Activated CD4-positive, alpha-beta T cell treated with anti-CD3 and anti-CD28 coated beads, Interleukin-2, amount 50 U/mL, for 24 hours (primary cell): ENCODE measurements at regions not wholly inside any gene's neighbourhood (a gene's known extent, or its start where the extent isn't known, plus 50 kb on each side); places are given as distances from the start of the nearest gene placed in this dataset.

Experiments used
- DNase-seq, 2 donors: peaks; one replicate each; pipeline ENCODE4 v3.0.0-alpha.2; 2020; ENCODE audit warnings: low read depth in 1 of 2, low spot score in 1 of 2

DNA sequence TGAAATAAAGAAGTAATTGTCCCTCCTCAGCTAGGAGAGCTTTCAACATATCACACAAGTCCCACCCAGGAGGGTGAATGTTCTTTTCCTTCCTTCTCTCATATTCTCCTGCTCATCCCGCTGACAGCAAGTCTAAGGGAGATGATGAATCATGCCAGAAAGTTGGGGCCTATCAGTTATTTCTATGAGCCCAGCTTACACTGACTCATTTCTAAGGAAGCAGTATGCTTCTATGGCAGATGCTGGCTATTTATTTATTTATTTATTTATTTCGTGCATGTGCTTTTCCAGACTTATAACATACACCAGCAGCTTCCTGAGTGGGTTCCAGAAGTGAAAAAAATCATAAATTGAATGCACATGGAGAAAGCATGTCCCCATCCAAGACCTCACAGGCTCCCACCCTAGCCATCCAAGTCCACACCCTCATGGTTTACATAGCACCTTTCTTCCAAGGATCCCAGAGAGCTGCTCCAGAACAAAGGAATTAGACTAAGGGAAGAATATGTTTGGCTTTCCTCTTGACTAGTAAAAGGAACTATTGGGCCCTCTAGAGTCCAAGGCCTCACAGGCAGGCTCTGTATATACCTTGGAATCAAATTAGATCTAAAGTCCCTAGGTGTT, 1074.2 kb upstream of the ZEB2 start:
- DNase-seq = no peak

DNA sequence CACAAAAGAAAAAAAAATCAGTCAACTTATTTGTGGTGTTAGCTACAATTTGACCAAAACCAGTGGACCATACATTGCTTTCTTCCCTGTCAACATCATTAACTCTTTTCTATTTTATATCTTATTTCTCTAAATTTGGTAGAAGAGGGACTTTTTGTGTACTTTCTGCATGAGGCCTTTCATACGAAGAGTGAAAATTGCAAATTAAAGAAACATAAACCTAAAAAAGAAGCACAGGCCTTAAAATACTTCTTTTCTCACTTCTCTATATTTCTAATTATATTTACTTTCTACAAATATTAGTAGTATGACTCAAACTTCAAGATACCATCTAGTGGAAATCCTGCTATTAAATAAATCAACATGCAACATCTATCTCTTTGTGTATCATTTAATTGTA, 1073.4 kb upstream of the ZEB2 start:
- no peak for DNase-seq

DNA sequence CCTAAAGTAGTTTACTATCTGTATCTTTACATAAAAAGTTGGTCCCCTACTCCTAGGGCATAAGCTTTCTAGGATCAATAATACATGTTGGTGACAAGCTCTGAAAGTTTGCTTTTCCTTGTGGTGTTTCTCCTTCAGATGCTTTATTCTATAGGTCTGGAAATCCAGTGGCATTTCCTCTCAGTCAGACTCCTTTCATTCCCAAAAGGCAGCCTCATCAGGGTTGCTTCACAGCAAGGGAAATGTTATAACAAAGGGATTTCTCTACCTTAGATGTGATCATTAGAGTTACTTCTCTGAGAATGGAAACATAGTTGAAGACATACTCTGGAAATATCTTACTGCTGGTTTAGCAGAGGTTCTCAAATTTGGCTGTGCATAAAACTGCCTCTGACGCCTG, 1072.4 kb upstream of the ZEB2 start:
- DNase-seq = no peak

DNA sequence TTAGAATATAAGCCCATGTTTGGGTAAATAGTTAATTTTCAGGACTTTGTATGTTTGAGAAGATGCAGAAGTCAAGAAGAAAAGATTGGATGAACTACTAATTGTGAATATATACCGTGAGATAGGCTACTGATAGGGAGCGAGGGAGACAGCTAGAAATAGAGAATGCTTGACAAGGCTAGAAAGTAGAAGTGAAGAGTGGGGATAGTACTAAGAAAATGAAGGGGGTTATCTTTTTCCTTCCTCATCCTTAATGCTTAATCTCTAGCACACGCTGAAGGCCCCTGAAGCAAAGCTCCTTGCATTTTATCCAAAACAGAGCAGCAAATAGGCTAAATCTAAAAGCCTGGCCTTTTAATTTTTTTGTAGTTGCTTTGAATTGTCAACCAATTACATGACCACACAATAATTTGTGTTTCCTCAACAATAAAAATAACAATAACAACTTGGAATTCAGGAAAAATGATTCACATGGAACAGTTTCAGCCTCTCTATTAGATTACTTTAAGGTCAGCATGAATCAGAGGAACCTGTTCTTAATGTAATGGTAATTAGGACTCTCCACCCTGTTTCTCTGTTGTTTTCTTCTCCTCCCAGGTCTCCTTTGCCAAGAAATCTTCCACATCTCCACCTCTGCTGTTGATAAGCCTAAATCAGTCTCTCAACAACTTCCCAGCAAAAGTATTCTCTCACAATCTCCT, 1071.3 kb upstream of the ZEB2 start:
- DNase-seq = no peak

DNA sequence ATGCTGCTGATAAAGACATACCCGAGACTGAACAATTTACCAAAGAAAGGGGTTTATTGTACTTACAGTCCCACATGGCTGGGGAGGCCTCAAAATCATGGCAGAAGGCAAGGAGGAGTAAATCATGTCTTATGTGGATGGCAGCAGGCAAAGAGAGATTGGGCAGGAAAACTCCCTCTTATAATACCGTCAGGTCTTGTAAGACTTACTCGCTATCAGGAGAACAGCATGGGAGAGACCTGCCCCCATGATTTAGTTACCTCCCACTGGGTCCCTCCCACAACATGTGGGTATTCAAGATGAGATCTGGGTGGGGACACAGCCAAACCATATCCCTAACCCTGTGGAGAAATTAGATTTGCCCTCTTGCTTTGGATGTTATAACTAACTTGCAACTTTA, 1068.0 kb upstream of the ZEB2 start:
- DNase-seq = no peak

DNA sequence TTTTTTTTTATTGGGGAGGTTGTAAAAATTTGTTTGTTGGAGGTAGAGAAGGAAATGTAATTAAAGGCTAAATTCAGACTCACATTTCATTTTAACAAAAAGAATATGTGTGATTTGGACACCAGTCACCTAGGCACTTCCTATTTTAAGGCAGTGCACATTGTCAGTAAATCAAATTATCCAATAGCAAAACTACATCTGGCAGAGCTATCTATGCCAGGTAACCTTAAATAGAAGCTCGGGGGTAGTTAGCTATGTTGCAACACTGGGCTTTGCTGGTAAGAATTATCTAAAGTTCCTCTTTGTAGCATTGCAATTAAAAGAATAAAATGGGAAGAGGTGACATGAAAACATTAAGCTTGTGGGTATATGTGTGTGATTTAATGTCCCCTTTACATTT, 1064.4 kb upstream of the ZEB2 start:
- DNase-seq = no peak

DNA sequence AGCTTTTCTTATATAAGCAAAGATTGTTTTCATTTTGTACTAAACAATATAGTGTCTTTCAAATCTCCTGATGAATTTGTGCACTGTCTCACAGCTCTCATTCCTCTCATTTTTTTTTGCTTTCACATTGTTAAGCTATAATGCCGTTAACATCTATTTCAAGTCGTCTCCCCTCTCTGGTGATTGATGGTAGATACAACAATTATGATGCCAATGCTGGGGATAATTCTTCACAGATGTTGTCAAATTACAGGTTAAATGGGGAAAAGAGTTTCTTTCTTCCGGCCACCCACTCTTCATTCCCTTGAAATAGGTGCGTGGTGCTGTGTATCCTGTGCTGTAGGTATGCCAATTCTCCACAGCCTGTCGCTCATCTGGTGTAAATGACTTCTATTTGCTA, 1053.7 kb upstream of the ZEB2 start:
- DNase-seq = no peak

DNA sequence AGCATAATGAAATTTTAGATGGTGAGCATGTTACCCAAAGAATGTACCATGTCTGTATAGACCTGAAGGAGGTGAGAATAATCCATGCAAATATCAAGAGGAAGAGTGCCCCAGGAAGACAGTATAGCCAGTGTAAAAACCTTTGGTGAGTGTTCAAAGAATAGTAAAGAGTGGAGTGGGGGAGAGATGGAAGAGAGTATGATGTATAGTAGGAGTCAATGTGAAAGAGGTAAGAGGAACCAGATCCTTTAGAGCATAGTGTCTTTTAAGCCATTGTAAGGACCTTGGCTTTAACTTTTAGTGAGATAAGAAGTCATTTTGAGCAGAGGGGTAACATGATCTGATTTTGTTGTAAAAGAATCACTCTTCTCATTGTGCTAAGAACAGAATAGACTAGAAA, 1052.3 kb upstream of the ZEB2 start:
- DNase-seq = no peak

DNA sequence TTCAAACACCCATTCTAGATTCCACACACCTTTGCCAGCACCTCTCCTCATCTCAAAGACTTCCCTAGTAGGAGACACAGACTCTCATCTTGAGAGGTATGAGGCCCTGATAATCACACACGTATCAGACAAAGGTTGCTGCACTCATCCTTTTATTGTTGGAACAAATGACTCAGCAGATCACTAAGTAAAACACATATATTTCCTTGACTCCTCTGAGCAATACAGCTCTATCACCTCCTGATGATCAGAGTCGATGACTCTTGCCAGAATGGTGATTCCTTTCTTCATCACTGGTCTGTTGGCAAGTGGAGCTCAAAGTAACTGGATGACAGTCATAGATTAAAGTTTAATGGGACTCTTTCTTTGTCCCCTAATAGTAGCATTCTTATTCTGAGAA, 1049.2 kb upstream of the ZEB2 start:
- no peak for DNase-seq

DNA sequence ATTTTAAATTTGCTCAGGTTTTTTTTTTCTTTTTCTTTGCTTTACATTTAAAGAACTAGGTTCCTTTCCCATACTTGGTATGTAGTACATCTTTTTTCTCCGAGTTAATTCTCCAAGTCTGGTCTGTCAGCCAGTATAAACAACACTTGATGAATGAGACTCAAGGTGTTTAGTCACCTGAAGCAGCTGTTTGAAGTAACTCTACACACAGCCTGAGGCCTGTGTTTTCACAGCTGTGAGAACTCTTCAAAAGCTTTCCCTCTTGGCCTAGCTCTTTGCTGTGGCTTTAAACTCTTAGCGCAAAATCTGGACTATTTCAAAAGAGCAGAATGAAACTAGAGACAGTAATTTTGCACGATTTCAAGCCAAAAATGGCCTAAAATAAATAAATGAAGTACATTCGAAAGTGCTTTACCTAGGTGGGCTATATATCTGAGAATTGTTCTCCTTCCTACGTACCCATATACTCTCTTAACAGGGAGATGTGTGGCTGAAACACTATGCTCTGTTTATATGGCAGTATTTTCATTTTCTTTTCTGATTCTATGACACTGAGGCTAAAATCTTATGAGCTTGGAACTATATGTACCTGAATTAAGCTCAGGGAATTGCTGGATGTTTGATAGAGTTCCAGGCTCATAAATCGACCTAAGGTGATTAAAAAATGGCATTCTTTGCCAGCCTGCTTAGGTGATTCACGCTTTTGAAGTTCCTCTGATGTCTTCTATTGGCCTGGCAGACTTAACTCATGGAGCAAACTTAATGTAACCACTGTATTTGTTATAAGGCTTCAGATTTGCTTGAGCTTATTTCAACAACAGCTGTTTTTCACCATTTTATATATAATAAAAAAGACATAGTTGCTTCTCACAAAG, 1044.1 kb upstream of the ZEB2 start:
- no peak for DNase-seq

DNA sequence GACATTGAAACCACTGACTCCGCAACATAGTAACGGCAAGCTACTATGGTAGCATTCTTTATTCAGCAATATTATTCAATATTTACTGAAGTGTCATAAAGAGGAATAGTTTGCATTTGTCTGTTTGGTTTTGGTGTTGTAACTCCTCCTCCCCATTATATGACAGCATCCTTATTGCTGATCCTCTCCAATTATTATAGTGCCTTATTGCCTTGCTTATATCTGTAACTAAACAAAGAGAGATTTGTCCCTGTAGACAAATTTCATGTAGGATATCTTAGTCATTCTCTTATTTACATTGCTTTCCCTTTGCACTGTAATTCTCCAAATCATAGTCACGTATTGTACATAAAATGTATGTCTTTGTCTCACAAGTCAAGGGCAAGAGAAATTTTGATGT, 1041.2 kb upstream of the ZEB2 start:
- DNase-seq = no peak

DNA sequence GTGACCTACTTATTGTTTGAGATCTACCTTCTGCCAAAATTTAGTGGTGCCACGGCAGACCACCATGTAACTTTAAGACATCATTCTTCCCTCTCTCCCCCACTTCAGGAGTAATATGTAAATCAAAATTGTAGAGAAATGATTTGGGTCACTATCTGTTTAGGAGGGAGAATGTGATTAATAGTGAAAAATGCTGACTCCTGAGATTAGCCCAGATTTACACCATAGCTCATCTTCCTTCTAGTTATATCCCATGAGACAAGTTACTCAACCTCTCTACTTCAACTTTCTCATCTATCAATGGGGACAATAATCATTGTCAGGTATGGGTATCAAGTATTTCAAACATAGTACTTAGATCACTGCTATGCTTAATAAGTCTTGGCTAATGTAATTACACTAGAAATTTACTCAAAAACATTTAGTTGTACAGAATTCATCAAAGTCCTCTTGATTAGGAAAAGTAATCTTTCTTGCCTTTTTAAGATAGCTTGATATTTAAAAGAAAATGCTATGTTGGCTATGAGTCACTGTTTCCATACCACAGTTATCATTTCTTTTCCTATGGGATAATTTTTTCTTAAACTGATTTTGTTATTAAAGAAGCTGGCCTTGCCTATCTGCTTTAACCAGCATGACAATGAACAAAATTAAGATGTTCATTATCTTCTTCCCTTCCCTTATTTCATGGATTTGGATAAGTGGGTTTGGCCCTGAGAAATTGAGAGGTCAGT, 1038.9 kb upstream of the ZEB2 start:
- no peak for DNase-seq

DNA sequence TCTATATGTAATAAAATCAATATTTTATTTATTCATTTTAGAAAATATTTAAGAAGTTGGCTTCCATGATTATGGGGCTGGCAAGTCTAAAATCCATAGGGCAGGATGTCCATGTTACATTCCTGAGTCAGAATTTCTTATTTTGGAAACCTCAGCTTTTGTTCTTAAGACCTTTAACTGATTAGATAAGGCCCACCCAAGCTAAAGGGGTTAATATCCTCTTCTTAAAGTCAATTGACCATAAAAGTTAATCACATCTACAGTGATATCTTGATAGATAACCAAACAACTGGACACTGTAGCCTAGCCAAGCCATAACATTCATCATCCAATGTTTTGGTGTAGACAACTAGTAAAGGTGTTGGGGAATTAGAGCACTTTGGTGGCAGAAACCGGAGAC, 1035.4 kb upstream of the ZEB2 start:
- no peak for DNase-seq

DNA sequence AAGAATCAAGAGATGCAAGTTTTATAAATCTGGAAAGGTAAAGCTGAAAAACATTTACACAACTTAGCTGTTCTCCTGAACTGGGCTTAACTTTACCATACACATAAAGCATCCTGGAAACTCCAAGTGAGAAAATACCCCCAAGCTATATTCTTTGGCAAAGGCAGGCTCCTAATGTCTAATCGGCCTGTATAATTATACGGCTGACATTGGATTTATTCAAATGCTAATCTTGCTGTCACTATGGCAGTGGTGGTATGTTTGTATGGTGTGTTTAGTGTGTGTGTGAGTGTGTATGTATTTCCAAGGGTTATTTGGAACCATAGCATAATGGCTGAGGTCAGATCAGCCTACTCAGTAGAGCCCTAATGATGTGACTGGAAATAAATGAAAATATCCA, 1031.8 kb upstream of the ZEB2 start:
- DNase-seq = no peak

DNA sequence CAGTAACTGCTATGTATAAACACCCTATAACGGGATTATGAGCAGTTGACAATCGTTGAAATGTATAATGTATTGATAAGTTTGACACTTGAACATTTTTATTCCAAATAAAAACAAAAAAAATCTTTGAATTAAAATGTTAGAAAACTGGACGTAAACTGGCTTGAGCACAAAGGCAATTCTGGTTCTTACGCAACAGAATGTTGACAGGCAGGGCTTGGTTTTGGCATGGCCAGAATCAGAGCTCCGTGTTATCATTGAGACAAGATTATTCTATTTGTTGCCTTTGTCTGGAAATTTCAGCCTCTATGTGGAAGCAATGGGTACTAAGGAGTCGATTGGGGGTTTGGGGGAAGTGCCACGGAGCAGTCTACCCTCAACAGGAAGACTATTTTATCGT, 1028.6 kb upstream of the ZEB2 start:
- no peak for DNase-seq

DNA sequence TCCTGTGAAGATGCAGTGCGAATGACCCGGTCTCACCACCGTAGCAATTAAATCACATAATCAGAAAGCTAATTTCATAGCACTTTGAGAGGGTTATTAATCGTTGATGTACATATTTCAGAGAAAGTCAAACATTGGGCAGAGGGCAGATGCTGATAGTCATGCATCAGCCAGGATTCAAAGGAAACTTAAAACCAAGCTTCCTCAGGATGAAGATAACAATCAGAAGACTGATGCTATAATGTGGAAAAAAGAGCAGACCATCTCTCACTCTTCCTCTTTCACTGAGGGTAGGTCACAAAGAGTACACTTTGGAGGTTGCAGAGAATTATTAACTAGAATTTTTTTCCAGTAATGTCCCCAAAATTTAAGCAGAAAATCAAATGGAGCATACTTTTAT, 1027.7 kb upstream of the ZEB2 start:
- DNase-seq = no peak

DNA sequence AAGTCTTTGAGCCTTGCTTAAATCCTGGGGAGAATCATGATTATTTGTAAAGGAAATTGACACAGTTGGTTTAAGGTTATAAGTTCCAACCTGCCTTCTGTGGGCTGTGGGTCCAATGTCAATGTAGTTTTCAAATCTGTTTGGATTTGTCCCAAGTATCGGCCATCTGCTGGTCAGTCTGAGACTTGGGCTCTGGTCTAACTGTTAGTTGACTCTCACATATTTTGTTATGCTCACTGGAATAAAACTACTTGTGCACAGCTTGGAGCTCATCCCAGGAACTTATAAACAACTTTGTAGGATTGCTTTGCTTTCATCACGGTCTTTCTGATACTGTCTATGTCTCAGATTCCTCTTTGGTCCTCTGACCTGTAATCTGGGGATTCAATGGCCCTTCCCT, 1026.2 kb upstream of the ZEB2 start:
- DNase-seq = no peak

DNA sequence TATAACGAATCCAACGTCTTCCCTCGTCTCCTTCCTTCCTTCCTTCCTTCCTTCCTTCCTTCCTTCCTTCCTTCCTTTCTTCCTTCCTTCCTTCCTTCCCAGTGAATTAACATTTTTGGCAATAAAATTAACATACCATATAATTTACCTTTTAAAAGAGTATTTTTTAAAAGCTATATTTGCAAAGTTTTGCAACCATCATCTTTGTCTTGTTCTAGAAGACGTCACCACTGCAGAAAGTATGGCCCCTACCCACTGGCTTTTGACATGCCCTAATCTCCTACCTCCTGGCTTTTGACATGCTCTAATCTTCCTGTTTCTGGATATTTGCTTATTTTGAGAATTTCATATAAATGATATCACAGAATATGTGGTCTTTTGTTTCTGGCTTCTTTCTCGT, 1023.9 kb upstream of the ZEB2 start:
- no peak for DNase-seq

DNA sequence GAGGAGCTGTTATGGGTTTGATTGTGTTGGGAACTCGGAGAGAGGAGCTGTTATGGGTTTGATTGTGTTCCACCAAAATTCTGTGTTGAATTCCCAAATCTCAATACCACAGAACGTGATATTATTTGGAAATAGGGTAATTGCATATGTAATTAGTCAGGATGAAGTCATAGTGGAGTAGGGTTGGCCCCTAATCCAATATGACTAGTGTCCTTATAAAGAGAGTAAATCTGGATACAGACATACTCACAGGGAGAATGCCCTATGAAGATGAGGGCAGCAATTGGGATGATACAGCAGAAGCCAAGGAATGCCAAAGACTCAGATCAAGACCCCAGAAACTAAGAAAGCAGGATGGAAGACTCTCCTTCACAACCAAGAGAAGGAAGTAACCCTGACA, 1023.2 kb upstream of the ZEB2 start:
- no peak for DNase-seq

DNA sequence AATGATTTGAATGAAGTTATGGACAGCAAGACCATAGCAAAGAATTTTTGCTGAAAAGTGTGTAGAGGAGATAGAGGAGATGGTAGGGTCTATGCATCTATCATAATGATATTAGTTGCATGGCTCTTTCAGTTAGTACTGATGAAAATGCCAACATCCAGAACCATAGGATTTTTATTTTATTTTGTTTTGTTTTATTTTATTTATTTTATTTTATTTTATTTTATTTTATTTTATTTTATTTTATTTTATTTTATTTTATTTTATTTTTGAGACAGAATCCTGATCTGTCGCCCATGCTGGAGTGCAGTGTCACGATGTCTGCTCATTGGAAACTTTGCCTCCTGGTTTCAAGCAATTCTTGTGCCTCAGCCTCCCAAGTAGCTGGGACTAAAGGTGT, 1021.1 kb upstream of the ZEB2 start:
- DNase-seq = no peak

DNA sequence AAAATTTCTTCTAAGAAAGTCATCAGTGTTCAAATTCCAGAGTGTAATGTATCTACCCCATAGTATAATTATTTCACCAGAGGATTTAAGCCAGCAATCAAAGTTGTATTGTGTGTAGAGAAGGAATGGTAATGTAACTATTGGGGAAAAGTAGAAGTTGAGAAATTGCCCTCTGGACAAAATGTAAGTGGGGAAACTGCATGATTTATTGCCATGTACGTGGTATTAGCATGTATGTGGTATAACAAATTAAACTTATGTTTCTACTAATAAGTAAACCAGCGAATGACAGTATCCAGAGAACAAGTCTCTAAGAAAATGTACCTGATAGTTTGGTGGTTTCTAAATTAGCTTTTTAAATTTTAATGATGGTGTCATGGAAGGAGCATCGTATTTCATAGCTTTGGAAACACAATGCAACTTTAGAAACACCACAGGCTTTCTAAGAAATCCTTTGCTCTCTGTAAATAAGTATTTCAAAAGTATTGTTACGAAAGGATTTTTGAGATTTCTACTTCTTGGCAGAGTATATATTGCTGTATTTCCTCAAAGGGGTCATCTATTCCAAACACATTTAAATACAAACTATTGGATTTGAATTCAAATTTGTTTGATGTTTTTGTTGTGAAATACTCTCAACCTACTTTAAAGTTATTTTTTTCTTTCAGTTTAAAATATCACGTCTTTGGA, 1018.9 kb upstream of the ZEB2 start:
- DNase-seq = no peak
